ENCODE measurements at regions not wholly inside any gene's neighbourhood (a gene's known extent, or its start where the extent isn't known, plus 50 kb on each side); places are given as distances from the start of the nearest gene placed in this dataset.
A peak's percentile ranks its signal among the peaks of the same experiment; 100 is the strongest.

- peak overlapping the region; percentile 73 to 77; a peak in 3 of 4 replicates for H4K8ac ChIP-seq (ENCODE audit: low read depth in 2 of 2, low read length in 2 of 2)
- H3K9me3 ChIP-seq (ENCODE audit: control insufficient read depth, insufficient read depth, low read length): no peaks in the 10 kb centered on the region
- peak overlapping the region; percentile 94 for H2BK20ac ChIP-seq (ENCODE audit: low read depth, low read length)
- DNase-seq: peak; percentile 98
- peak overlapping the region; percentile 64 for H4K5ac ChIP-seq (ENCODE audit: low read depth, low read length)
- H3K18ac ChIP-seq (ENCODE audit: low read depth, low read length): peak overlapping the region; percentile 31
- H3K4ac ChIP-seq (ENCODE audit: low read depth, low read length): peak overlapping the region; percentile 92
- peak; percentile 96 for ATAC-seq (ENCODE audit: low read depth)
- H4K91ac ChIP-seq (ENCODE audit: insufficient read depth, low read depth, low read length): peak overlapping the region; percentile 81
- no peaks in the 10 kb centered on the region for H3K79me1 ChIP-seq (ENCODE audit: low read depth in 1 of 2, low read length in 2 of 2)
- no TSS peak for BruUV-seq (replicated peaks)
- H3K56ac ChIP-seq (ENCODE audit: extremely low read depth, insufficient read depth, low read length): peak overlapping the region; percentile 52
- H2BK15ac ChIP-seq (ENCODE audit: low read depth, low read length): peak overlapping the region; percentile 46; the same call in 2 of the 3 replicates
- dilution Hi-C loops (cut with HindIII; ENCODE audit: low sequenced_read_pairs, unreplicated experiment) (no loop called here), intact Hi-C loops (cut with micrococcal nuclease) (loop anchor here (2.0 to 5.0 kb wide), 4 partner anchors 48 to 190 kb away; partner anchors contain the start of genes HNRNPK and RMI1), in situ Hi-C loops (cut with MboI; ENCODE audit: low sequenced_read_pairs) (loop anchor here (5.0 kb wide), 1 partner anchor 193 kb away; no protein-coding TSS in a partner anchor)
- H3K36me3 ChIP-seq (ENCODE audit: control insufficient read depth, insufficient read depth, low read length): no peaks in the 10 kb centered on the region
- peak overlapping the region; percentile 80 for H2AK5ac ChIP-seq (ENCODE audit: low read depth, low read length)
- peak overlapping the region; percentile 74 for H3K14ac ChIP-seq (replicated peaks; ENCODE audit: low read depth, low read length)
- H2AFZ ChIP-seq (replicated peaks; ENCODE audit: low read length, poor library complexity): peak overlapping the region; percentile 85
- H3K4me1 ChIP-seq (ENCODE audit: control insufficient read depth, insufficient read depth, low read length): peaks cover 17% of the 10 kb centered on the region
- peak overlapping the region; percentile 95 for H2BK120ac ChIP-seq (ENCODE audit: low read depth, low read length)
- ChIA-PET CTCF (interaction anchor here (0.5 to 0.9 kb wide), 3 partner anchors 11 to 90 kb away, joined by 3 to 4 read pairs (median 4); no protein-coding TSS in a partner anchor), POLR2A (ENCODE audit: unreplicated experiment) (no interaction called here)
- no peak overlapping the region for H3K9ac ChIP-seq (ENCODE audit: low read depth, low read length)
- peak overlapping the region; percentile 72 for H3K23ac ChIP-seq (ENCODE audit: low read depth, low read length)
- H3K4me3 ChIP-seq (ENCODE audit: insufficient read depth, low read depth, low read length): no peak overlapping the region
- H2BK5ac ChIP-seq (ENCODE audit: low read depth, low read length, poor library complexity, severe bottlenecking): peak overlapping the region; percentile 100
- peak overlapping the region; percentile 7 for H3K4me2 ChIP-seq (ENCODE audit: low read depth, low read length)
- WGBS, 2 experiments (ENCODE audit: extremely low coverage in 2 of 2, insufficient read length in 1 of 2): 0% methylated on average over 4 of the region's 9 CpGs; no CpG with 5 or more reads in 1 of the 2 experiments
- no peaks in the 10 kb centered on the region for H3K27me3 ChIP-seq (ENCODE audit: control insufficient read depth, insufficient read depth, low read length)
- H4K20me1 ChIP-seq (ENCODE audit: insufficient read depth, low read length): no peaks in the 10 kb centered on the region
- H3K9me1 ChIP-seq (ENCODE audit: insufficient read depth, low read length): peaks cover 8% of the 10 kb centered on the region
- H3K27ac ChIP-seq (ENCODE audit: insufficient read depth, low read length): peak overlapping the region; percentile 81
- H2AK9ac ChIP-seq (replicated peaks; ENCODE audit: low read depth, low read length, poor library complexity): peak overlapping the region; percentile 75
- peak; percentile 30 for TF ChIP-seq RCOR1 (IDR thresholded peaks at IDR 0.05; ENCODE audit: insufficient replicate concordance, low read length)
- TF ChIP-seq MXI1 (IDR thresholded peaks at IDR 0.05; ENCODE audit: borderline replicate concordance, low read depth, low read length): peak; percentile 83
- TF ChIP-seq MAZ (IDR thresholded peaks at IDR 0.05; ENCODE audit: borderline replicate concordance, low read depth, low read length): peak; percentile 76; the same call in 1 of the 2 replicates
- TF ChIP-seq BHLHE40 (IDR thresholded peaks at IDR 0.05; ENCODE audit: low read depth, low read length): peak; percentile 61
- no peak for TF ChIP-seq SMC3 (IDR thresholded peaks at IDR 0.05; ENCODE audit: low read depth, low read length)
- TF ChIP-seq CEBPB (IDR thresholded peaks at IDR 0.05; ENCODE audit: low read depth, low read length): 0 out of 2 replicates have a peak, but pooled peaks have one; percentile 30
- TF ChIP-seq ELK1 (IDR thresholded peaks at IDR 0.05; ENCODE audit: borderline replicate concordance, low read depth, low read length): no peak
- TF ChIP-seq RAD21 (IDR thresholded peaks at IDR 0.05; ENCODE audit: low read length): peak; percentile 23; the same call in 1 of the 2 replicates
- TF ChIP-seq FOS (IDR thresholded peaks at IDR 0.05; ENCODE audit: low read depth, low read length): peak; percentile 60; the same call in 1 of the 2 replicates
- TF ChIP-seq NFE2L2 (IDR thresholded peaks at IDR 0.05; ENCODE audit: low read depth, low read length): no peak
- TF ChIP-seq CTCF (conservative IDR thresholded peaks at IDR 0.05; ENCODE audit: low read depth, low read length): 0 out of 2 replicates have a peak, but pooled peaks have one; percentile 13
- TF ChIP-seq USF2 (IDR thresholded peaks at IDR 0.05; ENCODE audit: low read depth, low read length): no peak
- TF ChIP-seq RFX5 (IDR thresholded peaks at IDR 0.05; ENCODE audit: low read depth, low read length): no peak
- TF ChIP-seq MAFK (IDR thresholded peaks at IDR 0.05; ENCODE audit: low read depth, low read length): no peak
Observed at GRCh38 chr9:84170521-84171141, 169.9 kb downstream of the SLC28A3 start.
